HG03066 (cell line): ENCODE measurements at regions not wholly inside any gene's neighbourhood (a gene's known extent, or its start where the extent isn't known, plus 50 kb on each side); places are given as distances from the start of the nearest gene placed in this dataset.

Source experiments
- ATAC-seq: cut with Tn5 transposase; IDR thresholded peaks from one replicate; pipeline ENCODE4 v1.9.1; 2021; ENCODE audit warnings: low read depth; ENCODE audit not compliant: unreplicated experiment

GRCh38 chr12:58602736-58603135 lies 317.6 kb downstream of the LRIG3 start:
- ATAC-seq, result no peak

- ATAC-seq, result no peak
These were observed 312.5 kb downstream of the LRIG3 start for GRCh38 chr12:58607805-58608204.

GRCh38 chr12:58608711-58609110 lies 311.6 kb downstream of the LRIG3 start:
- ATAC-seq, result no peak

DNA sequence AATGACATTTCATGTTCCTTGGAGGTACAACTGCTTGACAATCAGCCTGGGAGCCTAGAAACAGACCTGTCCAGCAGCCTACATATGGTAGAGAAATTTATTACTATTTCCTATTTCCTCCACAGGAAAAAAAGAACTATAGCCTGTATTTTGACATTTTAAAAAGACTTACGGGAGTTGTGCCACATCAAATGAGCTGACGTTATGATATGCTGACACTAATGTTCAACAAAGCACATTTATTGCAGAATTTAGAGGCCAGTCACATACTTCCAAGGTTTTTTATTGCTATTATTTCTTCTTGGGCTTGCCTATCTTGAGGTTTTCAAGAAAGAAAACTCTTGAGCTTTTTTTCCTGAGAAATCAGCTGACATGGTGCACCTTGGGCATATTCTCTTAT lies 305.3 kb downstream of the LRIG3 start:
- ATAC-seq, result no peak

GRCh38 chr12:58615576-58615975 lies 304.7 kb downstream of the LRIG3 start:
- ATAC-seq, result no peak

GRCh38 chr12:58616618-58617017 lies 303.7 kb downstream of the LRIG3 start:
- ATAC-seq, result no peak

- no peak for ATAC-seq
These were observed 299.2 kb downstream of the LRIG3 start for GRCh38 chr12:58621126-58621525.

DNA sequence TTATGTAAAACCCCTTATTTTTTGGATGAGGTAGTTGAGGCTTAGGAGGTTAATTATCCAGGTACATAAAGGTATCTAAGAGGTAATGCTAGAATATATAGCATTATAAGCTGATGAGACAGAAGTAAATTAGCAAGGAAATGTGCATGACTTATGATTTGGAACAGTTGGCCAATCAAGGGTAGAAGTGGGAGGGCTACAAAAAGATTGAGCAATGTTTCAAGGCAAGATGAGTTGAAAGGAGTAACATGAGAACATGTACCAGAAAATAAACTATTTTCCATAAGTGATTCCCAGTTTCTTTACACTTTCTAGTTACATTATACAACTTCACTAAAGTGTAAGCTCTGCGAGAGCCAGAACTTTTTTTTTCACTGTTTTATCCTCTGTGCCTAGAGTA lies 290.9 kb downstream of the LRIG3 start:
- ATAC-seq, result no peak

GRCh38 chr12:58633479-58633878 lies 286.8 kb downstream of the LRIG3 start:
- ATAC-seq, result no peak

GRCh38 chr12:58639318-58639934 lies 280.9 kb downstream of the LRIG3 start:
- ATAC-seq, result no peak

GRCh38 chr12:58640314-58640713 lies 280.0 kb downstream of the LRIG3 start:
- ATAC-seq, result no peak

GRCh38 chr12:58645946-58646345 lies 274.4 kb downstream of the LRIG3 start:
- no peak for ATAC-seq

GRCh38 chr12:58647495-58647894 lies 272.8 kb downstream of the LRIG3 start:
- ATAC-seq, result no peak

- ATAC-seq, result no peak
These were observed 272.1 kb downstream of the LRIG3 start for GRCh38 chr12:58648176-58648575.

DNA sequence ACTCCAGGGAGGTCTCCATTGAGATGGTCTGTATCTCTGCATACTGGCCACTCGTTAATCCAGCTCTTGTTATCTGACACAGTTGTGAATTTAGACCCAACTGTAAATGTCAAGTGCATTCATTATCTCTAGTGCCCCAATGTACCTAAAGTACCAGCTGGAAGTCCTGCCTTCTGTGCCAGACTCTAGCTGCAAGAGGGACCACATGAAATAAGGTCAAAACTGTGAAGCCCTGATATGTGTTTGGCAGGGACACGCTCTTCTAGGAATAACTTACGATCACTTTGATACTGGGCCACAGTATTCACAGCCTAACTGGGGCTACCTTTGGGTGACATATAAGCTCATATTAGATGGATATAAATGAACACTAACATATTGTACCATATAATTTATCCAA lies 268.5 kb downstream of the LRIG3 start:
- ATAC-seq, result no peak

DNA sequence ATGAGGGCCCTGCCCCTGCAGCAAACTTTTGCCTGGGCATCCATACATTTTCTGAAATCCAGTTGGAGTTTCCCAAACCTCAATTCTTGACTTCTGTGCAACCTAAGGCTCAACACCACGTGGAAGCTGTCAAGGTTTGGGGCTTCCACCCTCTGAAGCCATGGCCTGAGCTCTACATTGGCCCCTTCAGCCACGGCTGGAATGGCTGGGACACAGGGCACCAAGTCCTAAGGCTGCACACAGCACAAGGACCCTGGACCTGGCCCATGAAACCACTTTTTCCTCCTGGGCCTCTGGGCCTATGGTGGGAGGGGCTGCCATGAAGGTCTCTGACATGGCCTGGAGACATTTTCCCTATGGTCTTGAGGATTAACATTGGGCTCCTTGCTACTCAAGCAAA lies 266.3 kb downstream of the LRIG3 start:
- no peak for ATAC-seq

- ATAC-seq, result no peak
These were observed 264.9 kb downstream of the LRIG3 start for GRCh38 chr12:58655375-58655774.

GRCh38 chr12:58656254-58657009 lies 263.9 kb downstream of the LRIG3 start:
- no peak for ATAC-seq

GRCh38 chr12:58657190-58657589 lies 263.1 kb downstream of the LRIG3 start:
- no peak for ATAC-seq

- ATAC-seq, result no peak
These were observed 254.9 kb downstream of the LRIG3 start for GRCh38 chr12:58665375-58665774.

DNA sequence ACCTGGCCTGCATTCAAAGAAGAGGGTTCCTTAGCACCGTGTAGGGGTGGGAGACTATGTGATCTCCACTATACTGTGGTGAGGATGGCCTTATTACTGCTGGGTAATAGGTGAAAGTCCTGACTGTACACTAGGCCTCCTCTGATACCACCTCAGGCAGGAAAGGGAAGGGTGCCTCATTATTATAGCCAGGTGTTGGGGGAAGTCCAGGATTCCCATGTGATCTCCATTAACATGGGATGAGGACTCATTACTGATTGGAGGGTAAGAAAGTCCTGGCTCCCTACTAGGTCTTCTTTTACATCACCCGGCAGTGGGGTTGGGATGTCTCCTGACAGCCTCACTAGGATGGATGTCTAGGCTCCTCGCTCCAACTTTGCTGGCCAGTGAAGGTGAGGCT lies 252.1 kb downstream of the LRIG3 start:
- no peak for ATAC-seq

DNA sequence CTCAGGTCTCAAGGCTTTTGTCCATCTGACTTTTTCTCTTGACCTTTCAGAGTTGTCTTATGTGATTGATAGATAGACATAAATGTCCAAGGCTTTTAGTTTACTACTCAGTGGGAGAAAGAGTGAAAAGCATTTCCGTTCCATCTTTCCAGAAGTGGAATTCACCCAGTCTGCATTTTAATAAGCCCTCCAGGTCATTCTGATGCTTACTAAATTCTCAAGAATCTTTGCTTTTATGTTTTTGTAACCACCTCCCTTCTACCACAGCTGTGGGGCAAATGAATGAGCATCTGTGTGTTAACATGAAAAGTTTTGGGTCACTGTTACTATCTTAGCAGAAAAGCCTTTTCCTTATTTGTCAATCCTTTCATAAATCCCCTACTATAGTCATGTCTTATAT lies 251.4 kb downstream of the LRIG3 start:
- no peak for ATAC-seq
